ENCODE measurements at regions not wholly inside any gene's neighbourhood (a gene's known extent, or its start where the extent isn't known, plus 50 kb on each side); places are given as distances from the start of the nearest gene placed in this dataset.

DNA sequence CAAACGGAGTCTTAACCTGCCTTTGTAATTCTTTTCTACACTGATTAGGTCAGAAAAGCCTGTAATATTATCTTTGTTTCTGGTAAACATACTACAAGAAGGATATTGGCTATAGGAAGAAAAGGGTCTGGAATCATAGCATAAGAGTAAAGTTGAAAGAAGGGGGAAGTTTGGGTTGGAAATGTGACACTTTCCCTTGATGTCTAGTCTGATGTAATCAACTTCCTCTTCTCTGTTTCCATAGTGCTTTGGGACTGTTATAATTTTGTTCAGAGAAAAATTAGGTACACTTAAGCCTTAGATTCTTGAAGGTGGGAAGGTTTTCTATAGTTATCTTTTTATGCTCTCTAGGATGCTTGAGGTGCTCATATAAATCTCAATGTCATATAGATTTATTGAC, 322.2 kb downstream of the AEBP2 start:
- ATAC-seq (ENCODE audit: low read depth) (no peak), DNase-seq (no peak)
- POLR2A ChIA-PET = no interaction called here
- Histone ChIP-seq H3K36me3 (replicated peaks in 1 of 2; ENCODE audit: control extremely low read depth in 1 of 2, control insufficient read depth in 1 of 2, extremely low read depth in 1 of 2, insufficient read depth in 2 of 2, low read length in 1 of 2) (no peaks in the 10 kb centered on the region), H4K20me1 (ENCODE audit: control insufficient read depth, insufficient read depth, low read length, poor library complexity, severe bottlenecking) (no peaks in the 10 kb centered on the region), H3K9me3 (ENCODE audit: control extremely low read depth in 1 of 3, control insufficient read depth in 2 of 3, insufficient read depth in 1 of 3, low read length in 2 of 3) (peaks cover 0 to 9% (median 0%) of the 10 kb centered on the region in 3 donors), H3K9ac (ENCODE audit: low read length) (no peak overlapping the region), H3K4me3 (ENCODE audit: control extremely low read depth in 1 of 5, extremely low read depth in 1 of 5, insufficient read depth in 1 of 5, low read depth in 2 of 5, low read length in 4 of 5) (no peak overlapping the region), H3K79me2 (ENCODE audit: control insufficient read depth, insufficient read depth, low read length) (no peaks in the 10 kb centered on the region), H3K27me3 (replicated peaks in 1 of 4; ENCODE audit: control extremely low read depth in 1 of 4, control insufficient read depth in 3 of 4, insufficient read depth in 4 of 4, low read length in 3 of 4) (no peaks in the 10 kb centered on the region), H3K27ac (ENCODE audit: low read length in 2 of 2) (no peak overlapping the region), H3K4me2 (replicated peaks; ENCODE audit: low read depth, low read length, poor library complexity, severe bottlenecking) (no peak overlapping the region), H3K4me1 (ENCODE audit: control insufficient read depth in 2 of 2, insufficient read depth in 2 of 2, low read length in 2 of 2) (no peaks in the 10 kb centered on the region), H2AFZ (ENCODE audit: insufficient read depth, low read depth, low read length, poor library complexity, severe bottlenecking) (no peak overlapping the region)
- no peak overlapping the region for H3K27ac Mint-ChIP-seq
- H3K4me1 Mint-ChIP-seq = no peaks in the 10 kb centered on the region
- no peaks in the 10 kb centered on the region for H3K27me3 Mint-ChIP-seq
- intact Hi-C loops (cut with micrococcal nuclease) = no loop called here
- CTCF ChIA-PET = no interaction called here
- H3K4me3 Mint-ChIP-seq = no peak overlapping the region
- peaks cover 2% of the 10 kb centered on the region for H3K9me3 Mint-ChIP-seq (ENCODE audit: insufficient read depth)
- TF ChIP-seq, protein P1, sequence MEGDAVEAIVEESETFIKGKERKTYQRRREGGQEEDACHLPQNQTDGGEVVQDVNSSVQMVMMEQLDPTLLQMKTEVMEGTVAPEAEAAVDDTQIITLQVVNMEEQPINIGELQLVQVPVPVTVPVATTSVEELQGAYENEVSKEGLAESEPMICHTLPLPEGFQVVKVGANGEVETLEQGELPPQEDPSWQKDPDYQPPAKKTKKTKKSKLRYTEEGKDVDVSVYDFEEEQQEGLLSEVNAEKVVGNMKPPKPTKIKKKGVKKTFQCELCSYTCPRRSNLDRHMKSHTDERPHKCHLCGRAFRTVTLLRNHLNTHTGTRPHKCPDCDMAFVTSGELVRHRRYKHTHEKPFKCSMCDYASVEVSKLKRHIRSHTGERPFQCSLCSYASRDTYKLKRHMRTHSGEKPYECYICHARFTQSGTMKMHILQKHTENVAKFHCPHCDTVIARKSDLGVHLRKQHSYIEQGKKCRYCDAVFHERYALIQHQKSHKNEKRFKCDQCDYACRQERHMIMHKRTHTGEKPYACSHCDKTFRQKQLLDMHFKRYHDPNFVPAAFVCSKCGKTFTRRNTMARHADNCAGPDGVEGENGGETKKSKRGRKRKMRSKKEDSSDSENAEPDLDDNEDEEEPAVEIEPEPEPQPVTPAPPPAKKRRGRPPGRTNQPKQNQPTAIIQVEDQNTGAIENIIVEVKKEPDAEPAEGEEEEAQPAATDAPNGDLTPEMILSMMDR (IDR thresholded peaks at IDR 0.05) = no peak
- no peak for TF ChIP-seq EZH2 (IDR thresholded peaks at IDR 0.05; ENCODE audit: borderline replicate concordance, insufficient read depth, low read depth, low read length, poor library complexity, severe bottlenecking)
- WGBS (ENCODE audit: insufficient coverage) = no CpG with 5 or more reads among the region's 1 CpG

DNA sequence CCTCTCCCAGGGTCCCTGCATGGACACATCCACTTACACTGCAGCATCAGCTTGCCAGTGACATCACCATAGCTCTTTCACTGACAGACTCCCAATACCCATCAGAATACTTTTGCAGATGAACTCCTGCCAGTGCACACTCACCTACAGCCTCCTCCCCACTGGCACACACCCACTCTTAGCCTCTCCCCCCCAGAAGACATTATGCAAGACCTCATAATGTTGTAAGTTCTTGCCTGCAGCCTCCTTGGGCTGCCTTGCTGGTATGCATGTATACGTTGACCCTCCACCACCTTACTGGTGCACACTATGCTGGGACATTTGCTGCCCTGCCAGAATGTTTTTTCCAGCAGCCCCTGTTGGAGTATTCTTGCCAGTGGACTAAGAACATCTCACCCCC, 324.2 kb downstream of the AEBP2 start:
- no peaks in the 10 kb centered on the region for H4K20me1 ChIP-seq (ENCODE audit: control insufficient read depth, insufficient read depth, low read length, poor library complexity, severe bottlenecking)
- H3K27me3 ChIP-seq (replicated peaks in 1 of 4; ENCODE audit: control extremely low read depth in 1 of 4, control insufficient read depth in 3 of 4, insufficient read depth in 4 of 4, low read length in 3 of 4) = no peaks in the 10 kb centered on the region
- H3K36me3 ChIP-seq (replicated peaks in 1 of 2; ENCODE audit: control extremely low read depth in 1 of 2, control insufficient read depth in 1 of 2, extremely low read depth in 1 of 2, insufficient read depth in 2 of 2, low read length in 1 of 2) = no peaks in the 10 kb centered on the region
- ATAC-seq (ENCODE audit: low read depth) (no peak), DNase-seq (no peak)
- H3K27me3 Mint-ChIP-seq = no peaks in the 10 kb centered on the region
- no peak overlapping the region for H3K27ac Mint-ChIP-seq
- peaks cover 2% of the 10 kb centered on the region for H3K9me3 Mint-ChIP-seq (ENCODE audit: insufficient read depth)
- TF ChIP-seq EZH2 (IDR thresholded peaks at IDR 0.05; ENCODE audit: borderline replicate concordance, insufficient read depth, low read depth, low read length, poor library complexity, severe bottlenecking) = no peak
- TF ChIP-seq, protein P1 (IDR thresholded peaks at IDR 0.05) = no peak
- no peak overlapping the region for H3K4me3 ChIP-seq (ENCODE audit: control extremely low read depth in 1 of 5, extremely low read depth in 1 of 5, insufficient read depth in 1 of 5, low read depth in 2 of 5, low read length in 4 of 5)
- H3K27ac ChIP-seq (ENCODE audit: low read length in 2 of 2) = no peak overlapping the region
- H3K4me1 Mint-ChIP-seq = no peaks in the 10 kb centered on the region
- H3K4me2 ChIP-seq (replicated peaks; ENCODE audit: low read depth, low read length, poor library complexity, severe bottlenecking) = no peak overlapping the region
- intact Hi-C loops (cut with micrococcal nuclease) = no loop called here
- WGBS (ENCODE audit: insufficient coverage) = 75% methylated on average over 1 of the region's 1 CpG
- H2AFZ ChIP-seq (ENCODE audit: insufficient read depth, low read depth, low read length, poor library complexity, severe bottlenecking) = no peak overlapping the region
- no peak overlapping the region for H3K9ac ChIP-seq (ENCODE audit: low read length)
- no peak overlapping the region for H3K4me3 Mint-ChIP-seq
- no peaks in the 10 kb centered on the region for H3K4me1 ChIP-seq (ENCODE audit: control insufficient read depth in 2 of 2, insufficient read depth in 2 of 2, low read length in 2 of 2)
- POLR2A ChIA-PET = no interaction called here
- CTCF ChIA-PET = no interaction called here
- no peaks in the 10 kb centered on the region for H3K79me2 ChIP-seq (ENCODE audit: control insufficient read depth, insufficient read depth, low read length)
- H3K9me3 ChIP-seq (ENCODE audit: control extremely low read depth in 1 of 3, control insufficient read depth in 2 of 3, insufficient read depth in 1 of 3, low read length in 2 of 3) = peaks cover 0 to 9% (median 0%) of the 10 kb centered on the region in 3 donors

Measured in B cell (primary cell).